HG03354 (cell line): ENCODE measurements at regions not wholly inside any gene's neighbourhood (a gene's known extent, or its start where the extent isn't known, plus 50 kb on each side); places are given as distances from the start of the nearest gene placed in this dataset.

Experiments used
- ATAC-seq: cut with Tn5 transposase; IDR thresholded peaks from one replicate; pipeline ENCODE4 v1.9.1; 2021; ENCODE audit warnings: mild to moderate bottlenecking; ENCODE audit not compliant: unreplicated experiment, poor library complexity, severe bottlenecking

DNA sequence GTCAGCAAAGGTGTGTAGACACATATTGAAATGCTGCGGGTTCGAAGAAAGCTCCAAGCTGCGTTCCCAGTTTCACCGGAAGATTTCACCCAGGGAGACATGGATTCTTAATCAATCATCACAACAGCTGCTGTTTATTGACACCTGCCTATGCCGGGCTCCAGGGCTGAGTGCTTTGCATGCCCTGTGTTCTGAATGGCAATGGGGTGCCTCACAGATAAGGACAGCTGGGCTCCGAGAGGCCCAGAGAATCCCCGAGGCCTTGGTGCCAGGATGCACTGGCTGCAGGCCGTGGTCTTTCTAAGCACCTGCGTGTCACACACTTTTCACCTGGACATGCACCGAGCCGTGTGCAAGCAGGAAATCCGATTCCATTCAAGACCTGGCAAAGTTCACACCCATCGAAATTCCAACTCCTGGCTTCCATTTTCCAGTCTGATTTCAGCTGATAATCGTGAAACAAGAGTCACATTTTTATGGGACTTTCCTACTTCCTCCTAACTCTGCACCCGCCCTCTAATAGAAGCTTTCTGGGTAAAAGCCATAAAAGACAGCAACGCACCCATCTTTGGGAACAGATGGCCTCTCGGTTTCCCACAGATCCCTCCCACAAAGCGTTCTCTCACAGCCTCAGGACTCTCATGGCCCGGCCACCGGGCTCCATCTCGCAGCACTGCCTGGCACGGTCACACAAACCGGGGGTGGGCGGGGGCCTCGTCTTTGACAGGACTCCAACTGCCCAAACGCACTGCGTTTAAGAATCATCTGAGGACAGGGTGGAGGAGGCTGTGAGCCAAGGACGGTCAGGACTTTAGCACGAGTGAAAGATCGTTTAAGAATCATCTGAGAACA is 245.6 kb upstream of the SALL3 start:
- no peak for ATAC-seq

DNA sequence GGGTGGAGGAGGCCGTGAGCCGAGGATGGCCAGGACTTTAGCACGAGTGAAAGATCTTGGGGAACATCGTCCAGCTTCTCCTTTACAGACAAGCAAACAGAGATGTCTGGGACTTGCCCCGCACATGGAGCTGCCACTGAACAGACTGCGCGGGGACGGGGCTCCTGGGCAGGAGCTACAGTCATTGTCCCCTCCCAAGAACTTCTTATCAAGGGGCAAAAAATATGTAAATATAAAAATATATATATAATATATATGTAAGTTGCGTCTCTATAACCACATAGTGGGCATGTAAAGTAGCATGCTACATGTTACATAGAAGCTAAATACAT is 245.0 kb upstream of the SALL3 start:
- no peak for ATAC-seq

DNA sequence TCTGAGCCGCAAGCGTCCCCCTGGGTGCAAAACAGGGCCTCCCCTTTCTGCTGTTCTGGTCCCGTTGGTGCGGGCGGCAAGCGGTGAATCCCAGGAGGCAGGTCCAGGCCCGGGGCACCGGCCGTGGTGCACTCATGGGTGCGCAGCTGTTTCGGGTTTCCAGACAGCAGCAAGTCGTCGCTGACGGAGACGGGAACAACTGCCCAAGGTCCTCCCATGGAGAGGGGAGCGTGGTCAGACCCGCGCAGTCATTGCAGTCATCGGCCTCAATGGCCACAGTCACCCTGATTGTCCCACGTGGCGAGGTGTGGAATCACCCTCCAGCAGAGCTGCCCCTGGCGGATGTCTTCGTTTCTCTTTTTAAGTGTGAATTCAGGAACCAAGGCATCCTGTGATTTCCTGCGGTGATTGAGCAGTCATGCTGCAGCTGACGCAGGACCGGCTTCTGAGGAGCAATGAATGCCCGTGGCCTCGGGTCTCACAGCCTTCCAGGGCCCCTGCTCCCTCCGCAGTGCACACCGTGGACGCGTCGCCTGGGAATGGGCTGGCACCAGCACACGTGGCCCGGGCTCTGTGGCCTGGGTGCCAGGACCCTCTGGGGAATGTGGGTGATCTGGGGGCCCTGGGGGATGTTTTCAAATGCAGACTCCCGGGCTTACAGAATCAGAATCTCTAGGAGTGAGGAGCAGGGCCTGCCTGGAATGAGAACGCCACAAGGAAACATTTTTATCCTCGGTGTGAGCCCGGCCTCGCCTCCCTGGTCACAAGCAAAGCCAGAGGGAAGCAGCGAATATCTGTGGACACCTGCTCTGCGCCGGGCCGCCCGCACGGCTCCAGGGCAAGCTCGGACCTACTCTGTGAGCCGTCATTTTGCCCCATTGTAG is 244.2 kb upstream of the SALL3 start:
- no peak for ATAC-seq

DNA sequence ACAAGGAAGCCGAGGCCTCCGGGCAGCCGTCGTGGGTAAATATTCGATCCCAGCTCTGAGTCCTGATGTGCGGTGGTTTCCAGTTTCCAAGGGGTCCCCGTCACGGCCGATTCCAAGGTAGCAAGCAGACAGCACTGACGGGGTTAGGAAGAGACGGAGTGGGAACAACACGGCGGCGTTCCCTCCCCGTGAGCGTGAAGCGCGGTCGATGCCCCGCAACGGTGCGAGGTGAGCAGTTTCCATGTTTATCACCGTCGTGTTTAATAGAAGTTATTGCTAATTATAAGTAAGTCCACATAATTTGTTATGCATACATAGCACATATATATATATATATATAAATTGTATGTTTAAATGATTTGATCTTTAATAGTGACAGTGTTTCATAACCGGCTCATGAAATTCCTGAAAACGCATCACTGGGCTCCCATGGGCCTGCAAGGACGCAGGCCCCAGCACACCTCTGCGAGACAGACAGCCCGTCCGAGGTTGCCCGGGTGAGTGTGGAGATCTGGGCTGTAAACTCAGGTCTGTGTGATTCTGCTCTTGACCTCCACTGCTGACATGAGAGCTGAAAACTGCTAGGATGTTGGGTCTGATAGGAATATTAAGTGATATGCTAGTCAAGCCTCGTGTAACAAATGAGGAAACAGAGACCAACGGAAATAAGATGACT is 243.5 kb upstream of the SALL3 start:
- ATAC-seq, result no peak

DNA sequence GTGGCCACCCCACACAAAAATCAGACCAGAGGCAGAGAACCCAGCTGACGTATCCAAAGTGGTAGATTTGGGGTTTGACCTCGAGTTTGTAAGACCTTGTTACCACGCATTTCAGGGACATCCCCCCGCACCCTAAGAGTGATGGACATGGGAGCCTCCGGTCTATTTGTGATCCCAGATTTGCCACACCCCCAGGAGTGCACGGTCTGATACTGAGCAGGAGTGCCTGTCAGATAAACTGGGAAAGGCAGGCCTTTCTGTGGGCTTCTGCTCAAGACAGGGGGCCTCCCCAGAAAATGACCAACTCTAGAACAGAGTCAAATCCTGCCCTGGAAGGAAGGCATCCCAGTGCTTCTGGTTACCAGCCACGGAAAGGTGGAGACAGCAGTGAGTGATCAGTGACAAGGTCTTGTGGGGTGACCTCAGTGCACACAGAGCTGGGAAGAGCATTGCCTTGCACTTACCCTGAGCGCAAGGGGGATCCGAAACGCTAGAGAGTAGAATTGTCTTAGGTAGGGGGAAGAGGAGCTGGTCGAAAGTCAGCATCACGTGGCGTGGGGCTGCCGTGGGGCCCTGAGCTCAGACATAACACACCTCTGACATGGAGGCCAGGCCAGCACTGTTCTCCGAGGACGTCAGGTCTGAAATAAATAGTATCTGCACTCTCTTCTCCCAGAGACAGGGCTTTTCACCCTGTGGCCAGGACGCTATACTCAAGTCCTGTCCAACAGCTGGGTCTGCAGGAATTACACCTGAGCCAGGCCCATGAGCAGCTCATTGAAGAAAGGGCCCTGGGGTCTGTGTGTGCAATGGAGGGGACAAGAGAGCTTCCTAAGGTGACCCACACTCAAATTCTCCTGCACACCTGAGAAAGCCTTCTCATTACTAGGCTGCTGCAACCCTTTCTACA is 242.4 kb upstream of the SALL3 start:
- no peak for ATAC-seq

DNA sequence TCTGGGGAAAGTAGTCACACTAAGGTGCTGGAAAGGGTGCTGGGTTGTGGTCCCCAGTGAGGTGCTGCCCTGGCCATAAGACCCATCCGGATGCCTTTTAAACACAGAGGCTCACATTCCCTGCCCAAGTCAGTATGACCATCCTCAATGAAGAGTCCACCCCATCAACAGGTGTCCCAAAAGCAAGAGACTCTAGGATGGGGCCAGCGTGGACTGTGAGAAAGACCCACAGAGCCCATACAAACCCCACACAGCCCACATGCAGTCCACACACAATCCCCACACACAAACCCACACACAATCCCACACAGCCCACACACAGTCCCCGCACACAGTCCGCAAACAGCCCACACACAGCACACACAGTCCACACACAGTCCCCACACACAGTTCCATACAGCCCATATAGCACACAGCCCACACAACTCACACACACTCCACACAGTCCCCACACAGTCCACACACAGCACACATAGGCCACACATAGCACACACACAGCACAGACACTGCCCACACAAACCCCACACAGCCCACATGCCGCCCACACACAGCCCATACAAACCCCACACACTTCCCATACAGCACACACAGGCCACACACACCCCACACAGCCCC is 241.4 kb upstream of the SALL3 start:
- no peak for ATAC-seq

DNA sequence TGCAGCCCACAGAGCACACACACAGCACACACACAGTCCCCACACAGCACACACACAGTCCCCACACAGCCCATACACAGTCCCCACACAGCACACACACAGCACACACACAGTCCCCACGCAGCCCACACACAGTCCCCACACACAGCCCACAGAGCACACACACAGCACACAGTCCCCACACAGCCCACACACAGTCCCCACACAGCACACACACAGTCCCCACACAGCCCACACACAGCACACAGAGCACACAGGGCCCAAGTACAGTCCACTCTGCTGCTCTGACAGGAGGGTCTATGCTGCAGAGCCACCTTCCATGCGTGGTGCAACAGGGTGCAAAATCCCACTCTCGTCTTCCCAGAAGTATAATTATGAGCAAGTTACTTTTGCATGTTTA is 240.5 kb upstream of the SALL3 start:
- no peak for ATAC-seq

DNA sequence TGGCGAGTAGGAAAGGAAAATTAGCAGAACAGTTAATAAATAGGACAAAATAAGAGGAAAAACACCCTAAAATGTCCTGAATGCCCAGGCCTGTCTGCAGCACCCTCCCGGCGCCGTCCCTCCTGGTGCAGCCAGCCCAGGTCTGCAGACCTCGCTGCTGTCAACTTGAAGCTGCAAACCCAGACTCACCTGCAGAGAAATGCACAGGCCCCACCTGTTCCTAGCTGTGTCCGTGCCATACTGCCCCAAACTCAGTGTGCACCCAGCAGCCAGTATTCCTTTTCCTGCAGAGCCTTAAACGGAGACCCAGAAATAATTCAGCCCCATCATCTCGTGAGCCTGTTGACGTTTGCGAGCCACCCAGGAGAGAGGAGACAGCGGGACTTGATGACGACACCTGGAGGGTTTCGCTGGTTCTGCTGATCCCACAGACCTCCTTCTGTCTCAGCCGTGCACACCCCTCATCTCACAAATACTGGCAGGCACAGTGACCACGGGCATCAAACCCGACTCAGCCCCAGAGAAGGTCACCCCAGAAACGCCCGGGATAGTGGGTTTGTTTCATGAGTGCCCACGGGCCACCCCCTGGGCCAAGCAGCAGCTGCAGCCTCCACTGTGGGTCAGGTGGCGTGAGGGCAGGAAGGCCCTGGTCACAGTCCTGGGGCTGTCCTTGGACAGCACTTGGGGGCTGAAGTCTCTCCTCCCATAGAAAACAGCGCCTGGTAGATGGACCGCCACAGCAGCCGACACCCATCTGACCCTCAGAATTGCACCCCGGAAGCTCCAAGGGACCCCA is 239.5 kb upstream of the SALL3 start:
- ATAC-seq, result no peak

DNA sequence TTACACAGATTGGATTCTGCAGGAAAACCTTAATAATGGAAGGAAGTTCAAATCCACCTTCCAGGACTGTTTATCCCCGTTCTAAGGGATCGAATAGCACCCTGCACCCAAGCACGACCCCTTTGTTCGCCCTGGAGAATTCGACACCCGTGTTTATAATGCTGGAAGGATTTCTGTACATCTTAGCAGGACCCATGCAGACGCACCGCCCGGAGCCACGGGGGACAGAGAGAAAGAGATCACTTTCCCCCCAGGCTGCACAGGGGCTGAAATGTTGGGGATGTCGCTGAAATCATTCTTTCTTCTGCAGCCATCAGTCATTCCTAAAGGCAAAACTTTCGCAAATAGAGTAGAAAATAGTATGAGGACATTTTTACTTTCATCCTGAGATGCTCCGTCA is 238.7 kb upstream of the SALL3 start:
- no peak for ATAC-seq

DNA sequence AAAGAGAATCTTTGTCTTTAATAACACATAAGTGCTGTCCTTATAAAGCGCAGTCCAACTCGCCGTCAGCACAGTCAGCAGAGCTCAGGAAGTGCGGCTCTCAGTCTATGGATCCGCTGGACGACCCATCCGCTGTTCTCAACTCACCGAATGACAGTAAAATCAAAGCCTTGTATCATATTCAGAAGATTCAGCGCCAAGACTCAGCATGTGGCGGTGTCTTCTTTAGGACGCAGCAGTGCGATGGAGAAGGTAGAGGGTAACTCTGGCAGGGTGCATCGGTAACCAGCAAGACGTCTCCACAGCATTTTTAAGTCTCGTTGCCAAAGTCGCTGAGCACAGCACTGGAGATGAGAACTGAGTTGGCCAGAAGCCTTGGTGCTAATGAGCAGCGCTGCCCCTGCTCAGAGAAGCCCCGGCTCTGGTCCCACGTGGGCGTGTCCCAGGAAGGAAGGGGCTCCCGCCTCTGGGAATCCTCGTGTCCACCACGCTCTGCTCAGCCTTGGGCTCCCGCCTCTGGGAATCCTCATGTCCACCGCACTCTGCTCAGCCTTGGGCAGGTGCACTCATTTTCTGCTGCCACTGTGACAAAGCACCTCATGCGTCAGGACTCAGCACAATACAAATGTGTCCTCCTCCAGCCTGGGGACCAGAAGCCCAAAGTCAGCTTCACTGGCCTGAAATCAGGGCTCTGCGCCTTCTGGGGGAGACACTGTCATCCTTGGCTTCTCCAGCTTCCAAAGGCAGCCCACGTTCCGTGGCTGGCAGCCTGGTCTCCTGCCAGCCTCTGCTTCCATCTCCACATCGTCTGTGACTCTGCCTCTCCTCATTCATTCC is 238.0 kb upstream of the SALL3 start:
- ATAC-seq, result no peak

DNA sequence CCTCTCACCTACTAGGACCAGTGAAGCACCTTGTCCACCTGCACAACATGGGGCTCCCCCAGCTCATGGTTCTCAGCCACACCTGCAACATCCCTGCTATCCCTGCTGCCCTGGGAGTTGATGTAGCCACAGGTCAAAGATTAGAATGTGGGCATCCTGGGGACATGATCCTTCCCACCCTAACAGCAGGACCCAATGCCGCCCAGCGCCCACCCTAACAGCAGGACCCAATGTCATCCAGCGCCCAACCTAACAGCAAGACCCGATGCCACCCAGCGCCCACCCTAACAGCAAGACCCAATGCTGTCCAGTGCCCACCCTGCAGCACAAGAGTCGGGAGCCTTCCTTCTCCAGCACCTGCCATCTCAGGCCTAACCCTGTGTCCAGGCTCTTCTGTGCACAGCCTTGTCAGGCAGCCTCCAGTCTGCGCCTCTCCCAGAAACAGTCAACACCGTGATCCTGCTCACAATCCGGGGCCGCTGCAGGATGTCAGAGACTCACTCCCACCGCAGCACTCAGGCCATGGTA is 237.3 kb upstream of the SALL3 start:
- ATAC-seq, result no peak

DNA sequence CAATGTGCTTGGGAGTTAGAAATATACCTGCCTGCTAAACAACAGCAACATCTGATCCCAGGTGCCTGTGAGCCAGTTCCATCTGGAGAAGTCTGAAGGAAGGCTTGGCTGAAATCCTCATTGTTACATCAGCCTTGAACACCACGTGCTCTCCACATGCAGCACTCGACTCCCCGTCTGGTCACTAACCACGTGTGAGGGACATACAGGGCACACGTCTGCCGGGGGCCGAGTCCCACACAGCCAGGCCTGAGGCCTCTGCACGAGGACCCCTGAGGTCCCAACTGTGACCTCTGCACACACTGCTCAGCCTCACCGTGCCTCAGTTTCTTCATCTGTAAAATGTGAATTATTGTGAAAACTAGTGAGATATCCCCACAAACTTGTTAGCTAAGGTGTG is 236.5 kb upstream of the SALL3 start:
- ATAC-seq, result no peak

DNA sequence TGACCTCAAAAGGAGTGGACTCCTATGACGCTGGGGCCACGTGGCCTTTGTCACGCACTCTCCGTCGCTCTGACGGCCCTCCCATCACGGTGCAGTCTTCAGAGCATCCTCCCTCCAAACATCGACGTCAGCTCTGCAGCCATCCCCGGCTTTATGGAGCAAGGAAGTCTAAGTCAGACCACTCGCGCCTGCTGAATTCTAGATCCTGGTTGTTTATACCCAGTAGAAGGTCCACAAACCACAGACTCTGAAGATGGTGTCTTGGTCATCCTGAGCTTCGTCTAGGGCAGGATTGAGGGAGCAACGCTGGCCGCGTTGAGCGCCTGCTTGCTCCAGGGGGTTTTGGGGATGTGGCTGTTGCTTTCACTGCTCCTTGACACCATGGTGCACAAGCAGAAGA is 228.0 kb upstream of the SALL3 start:
- ATAC-seq, result no peak

DNA sequence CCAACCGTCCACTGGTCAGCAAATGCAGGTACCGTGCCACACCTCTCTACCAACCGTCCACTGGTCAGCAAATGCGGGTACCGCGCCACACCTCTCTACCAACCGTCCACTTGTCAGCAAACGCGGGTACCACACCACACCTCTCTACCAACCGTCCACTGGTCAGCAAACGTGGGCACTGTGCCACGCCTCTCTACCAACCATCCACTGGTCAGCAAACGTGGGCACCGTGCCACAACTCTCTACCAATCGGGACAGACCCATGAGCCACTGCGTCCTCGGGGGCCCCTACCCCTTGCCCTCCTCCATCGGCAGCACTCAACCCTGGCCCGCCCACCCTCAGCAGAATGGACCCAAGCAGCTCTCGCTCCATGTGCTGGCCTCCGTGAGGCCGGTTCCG is 226.4 kb upstream of the SALL3 start:
- ATAC-seq, result no peak

DNA sequence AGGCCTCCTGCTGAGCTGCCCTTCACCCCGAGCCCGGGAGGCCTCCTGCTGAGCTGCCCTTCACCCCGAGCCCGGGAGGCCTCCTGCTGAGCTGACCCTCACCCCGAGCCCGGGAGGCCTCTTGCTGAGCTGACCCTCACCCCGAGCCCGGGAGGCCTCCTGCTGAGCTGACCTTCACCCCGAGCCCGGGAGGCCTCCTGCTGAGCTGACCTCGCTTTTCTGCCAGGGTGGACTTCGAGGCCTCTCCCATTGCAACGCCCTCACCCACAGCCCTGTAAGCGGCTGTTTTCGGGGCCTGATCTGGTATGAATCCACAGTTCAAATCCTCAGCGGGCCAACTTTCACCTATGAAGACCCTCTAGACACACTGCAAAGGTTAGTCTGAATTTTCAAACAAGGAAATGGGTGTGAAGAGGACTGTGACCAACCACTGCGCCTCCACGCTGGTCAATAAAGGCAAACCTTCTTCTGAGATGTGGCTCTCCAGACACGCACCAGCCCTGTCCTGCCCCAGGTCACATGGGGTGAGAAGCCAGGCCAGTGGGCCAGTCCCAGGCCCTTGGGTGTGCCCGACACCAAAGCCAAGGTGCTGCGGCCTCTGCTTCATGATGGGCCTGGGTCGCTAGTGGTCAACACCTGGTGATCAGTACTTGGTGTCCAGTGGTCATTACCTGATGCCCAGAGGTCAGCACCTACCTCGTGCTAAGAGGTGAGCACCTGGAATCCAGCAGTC is 225.1 kb upstream of the SALL3 start:
- ATAC-seq, result no peak

DNA sequence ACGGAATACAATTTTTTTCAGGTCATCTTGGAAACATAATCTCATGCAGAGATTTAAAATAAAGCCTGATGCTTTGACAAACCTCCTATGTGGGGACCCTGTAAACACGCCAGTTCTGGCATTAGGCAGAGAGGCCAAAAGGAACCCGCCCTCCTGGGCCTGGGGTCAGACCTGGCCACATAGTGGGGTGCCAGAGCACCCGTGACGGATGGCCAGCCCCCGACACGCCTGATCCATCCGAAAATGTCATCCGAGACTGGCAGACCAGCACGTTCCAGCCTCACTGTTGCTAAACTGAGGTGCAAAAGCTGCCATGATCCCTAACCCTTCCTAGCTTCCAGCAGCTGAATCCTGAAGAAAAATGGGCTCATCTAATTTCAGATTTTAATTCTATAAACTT is 222.6 kb upstream of the SALL3 start:
- ATAC-seq, result no peak

DNA sequence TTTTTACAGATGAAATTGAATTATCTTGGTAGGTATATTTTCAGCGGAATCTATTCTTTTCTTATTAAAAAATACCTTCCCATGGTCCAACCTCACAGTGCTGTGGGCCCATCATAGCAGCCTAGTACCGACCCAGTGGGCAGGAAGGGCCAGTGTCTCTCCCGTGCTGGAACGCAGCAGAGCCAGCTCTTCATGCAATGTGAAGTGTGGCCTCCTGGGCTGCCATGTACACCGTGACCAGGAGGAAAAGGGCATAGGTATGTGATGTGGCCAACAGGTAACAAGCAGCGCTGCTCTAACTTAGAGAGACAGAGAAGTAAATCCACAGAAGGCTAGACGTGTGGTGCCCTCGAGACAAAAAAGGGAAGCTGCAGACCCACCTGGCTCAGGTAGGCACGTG is 221.1 kb upstream of the SALL3 start:
- no peak for ATAC-seq
